MV-4-11 (cell line): ENCODE measurements at regions not wholly inside any gene's neighbourhood (a gene's known extent, or its start where the extent isn't known, plus 50 kb on each side); places are given as distances from the start of the nearest gene placed in this dataset.

Experiments
- DNase-seq: peaks from one replicate; lab custom pipeline; 2025; lab: John Stamatoyannopoulos, UW

- no peak for DNase-seq
These were observed 637.6 kb upstream of the ZNF608 start for GRCh38 chr5:125384071-125384470.

- DNase-seq, result no peak
These were observed 643.9 kb upstream of the ZNF608 start for GRCh38 chr5:125390326-125390725.

- DNase-seq, result no peak
These were observed 646.9 kb upstream of the ZNF608 start for GRCh38 chr5:125393221-125393815.

- no peak for DNase-seq
These were observed 648.3 kb upstream of the ZNF608 start for GRCh38 chr5:125394661-125395280.

GRCh38 chr5:125396462-125396861 is 650.0 kb upstream of the ZNF608 start:
- no peak for DNase-seq

- no peak for DNase-seq
These were observed 652.0 kb upstream of the ZNF608 start for GRCh38 chr5:125398466-125398865.

- DNase-seq, result no peak
These were observed 653.4 kb upstream of the ZNF608 start for GRCh38 chr5:125399885-125400284.

- no peak for DNase-seq
These were observed 655.5 kb upstream of the ZNF608 start for GRCh38 chr5:125401724-125402622.

GRCh38 chr5:125402787-125403186 is 656.3 kb upstream of the ZNF608 start:
- no peak for DNase-seq

- DNase-seq, result no peak
These were observed 657.6 kb upstream of the ZNF608 start for GRCh38 chr5:125404056-125404455.

GRCh38 chr5:125408448-125409233 is 662.2 kb upstream of the ZNF608 start:
- DNase-seq, result no peak

- no peak for DNase-seq
These were observed 662.9 kb upstream of the ZNF608 start for GRCh38 chr5:125409234-125409860.

GRCh38 chr5:125409861-125410536 is 663.6 kb upstream of the ZNF608 start:
- DNase-seq, result no peak

- no peak for DNase-seq
These were observed 664.2 kb upstream of the ZNF608 start for GRCh38 chr5:125410537-125411070.

- peak; percentile 7 for DNase-seq
These were observed 664.8 kb upstream of the ZNF608 start for GRCh38 chr5:125411071-125411743.

GRCh38 chr5:125411744-125412560 is 665.5 kb upstream of the ZNF608 start:
- DNase-seq, result no peak

- DNase-seq, result no peak
These were observed 666.4 kb upstream of the ZNF608 start for GRCh38 chr5:125412561-125413495.
